ENCODE measurements at regions not wholly inside any gene's neighbourhood (a gene's known extent, or its start where the extent isn't known, plus 50 kb on each side); places are given as distances from the start of the nearest gene placed in this dataset.

- TF ChIP-seq ZNF23 (tag by site-specific recombination; IDR thresholded peaks at IDR 0.05; ENCODE audit: borderline replicate concordance) (no peak), CTCF (tag by site-specific recombination; IDR thresholded peaks at IDR 0.05) (no peak)
These were observed 486.5 kb downstream of the TMEM114 start for GRCh38 chr16:8103649-8104289.
